HepG2 (cell line): ENCODE measurements at regions not wholly inside any gene's neighbourhood (a gene's known extent, or its start where the extent isn't known, plus 50 kb on each side); places are given as distances from the start of the nearest gene placed in this dataset.

ENCODE experiments used
- FOXC1 ChIP-seq: sonication (generic); formaldehyde crosslinking; IDR thresholded peaks from 2 replicates; pipeline ENCODE4 v1.8.0; 2022; ENCODE audit warnings: mild to moderate bottlenecking, missing genetic modification reagents, borderline replicate concordance
- FOXP4 ChIP-seq: sonication (generic); formaldehyde crosslinking; IDR thresholded peaks from 2 replicates; pipeline ENCODE4 v1.4.0; 2020; ENCODE audit warnings: missing genetic modification reagents
- KDM4B ChIP-seq: sonication (generic); formaldehyde crosslinking; IDR thresholded peaks from 2 replicates; pipeline ENCODE4 v1.4.0; 2020; ENCODE audit warnings: missing genetic modification reagents
- MAZ ChIP-seq, 2 experiments: sonication (generic) in 1 of 2; formaldehyde crosslinking in 1 of 2; IDR thresholded peaks; 2 replicates each; pipeline versions ENCODE4 v1.5.0 to v1.6.1; 2012 to 2020; ENCODE audit warnings: low read depth in 2 of 2, mild to moderate bottlenecking in 2 of 2, borderline replicate concordance in 1 of 2, improper control_type of control experiment in 1 of 2, low read length in 1 of 2, missing genetic modification reagents in 1 of 2, moderate library complexity in 1 of 2
- MED1 ChIP-seq: sonication (generic); formaldehyde crosslinking; IDR thresholded peaks from 2 replicates; pipeline ENCODE4 v1.4.0; 2020; ENCODE audit warnings: missing genetic modification reagents
- MLX ChIP-seq: IDR thresholded peaks from 2 replicates; pipeline ENCODE4 v1.6.1; 2016
- NCOA1 ChIP-seq: sonication (generic); formaldehyde crosslinking; IDR thresholded peaks from 2 replicates; pipeline ENCODE4 v1.9.0; 2021; ENCODE audit warnings: missing genetic modification reagents
- NCOR1 ChIP-seq: fragments of 200-600 bp; sonication (generic); IDR thresholded peaks from 2 replicates; pipeline ENCODE4 v1.7.0; 2017; ENCODE audit warnings: antibody characterized with exemption, low read length, borderline replicate concordance
- NFKB2 ChIP-seq: sonication (generic); formaldehyde crosslinking; IDR thresholded peaks from 2 replicates; pipeline ENCODE4 v1.4.0; 2020; ENCODE audit warnings: missing genetic modification reagents, borderline replicate concordance
- REPIN1 ChIP-seq: sonication (generic); formaldehyde crosslinking; IDR thresholded peaks from 2 replicates; pipeline ENCODE4 v1.8.0; 2022; ENCODE audit warnings: missing genetic modification reagents, low read depth, mild to moderate bottlenecking, borderline replicate concordance
- REXO4 ChIP-seq: sonication (generic); formaldehyde crosslinking; IDR thresholded peaks from 2 replicates; pipeline ENCODE4 v1.8.0; 2022; ENCODE audit warnings: missing genetic modification reagents, mild to moderate bottlenecking, borderline replicate concordance
- SNAPC4 ChIP-seq: sonication (generic); formaldehyde crosslinking; IDR thresholded peaks from 2 replicates; pipeline ENCODE4 v1.4.0; 2020; ENCODE audit warnings: mild to moderate bottlenecking, missing genetic modification reagents
- TBX2 ChIP-seq: sonication (generic); formaldehyde crosslinking; IDR thresholded peaks from 2 replicates; pipeline ENCODE4 v1.5.0; 2020; ENCODE audit warnings: missing genetic modification reagents, mild to moderate bottlenecking, borderline replicate concordance
- TERF1 ChIP-seq: sonication (generic); formaldehyde crosslinking; IDR thresholded peaks from 2 replicates; pipeline ENCODE4 v1.8.0; 2022; ENCODE audit warnings: mild to moderate bottlenecking, missing genetic modification reagents, moderate library complexity
- ZNF777 ChIP-seq: sonication (generic); formaldehyde crosslinking; IDR thresholded peaks from 2 replicates; pipeline ENCODE4 v1.4.0; 2020; ENCODE audit warnings: missing genetic modification reagents

- TF ChIP-seq ZNF777 (peak; percentile 96), NCOR1 (no peak), REPIN1 (CRISPR knock-in tag) (peak; percentile 98), TERF1 (peak; percentile 64), REXO4 (CRISPR knock-in tag) (peak; percentile 78; the same call in 1 of the 2 replicates), NFKB2 (CRISPR knock-in tag) (peak; percentile 99; the same call in 1 of the 2 replicates), TBX2 (CRISPR knock-in tag) (peak; percentile 84), FOXP4 (CRISPR knock-in tag) (peak; percentile 70), KDM4B (CRISPR knock-in tag) (peak; percentile 73; the same call in 1 of the 2 replicates), FOXC1 (peak; percentile 96), MED1 (CRISPR knock-in tag) (peak; percentile 70), SNAPC4 (CRISPR knock-in tag) (no peak), NCOA1 (peak; percentile 39; the same call in 1 of the 2 replicates), MAZ (IDR thresholded peaks at IDR 0.05; ENCODE audit: borderline replicate concordance, low read depth, low read length) (no peak; the same call in 1 of the 2 replicates), MAZ (CRISPR knock-in tag; IDR thresholded peaks at IDR 0.05; ENCODE audit: low read depth) (peak; percentile 96), MLX (CRISPR knock-in tag) (0 out of 2 replicates have a peak, but pooled peaks have one; percentile 63)
Observed at GRCh38 chr6:13873288-13874190, 51.2 kb upstream of the RNF182 start (continued).
